HepG2 (cell line): ENCODE measurements at regions not wholly inside any gene's neighbourhood (a gene's known extent, or its start where the extent isn't known, plus 50 kb on each side); places are given as distances from the start of the nearest gene placed in this dataset.

ENCODE experiments used
- ARID3A ChIP-seq: IDR thresholded peaks from 2 replicates; pipeline ENCODE4 v1.6.1; 2012; ENCODE audit warnings: low read depth, low read length, improper control_type of control experiment
- ATRX ChIP-seq: sonication (generic); formaldehyde crosslinking; IDR thresholded peaks from 2 replicates; pipeline ENCODE4 v1.4.0; 2020; ENCODE audit warnings: missing genetic modification reagents, borderline replicate concordance
- CEBPG ChIP-seq: IDR thresholded peaks from 2 replicates; pipeline ENCODE4 v1.6.1; 2016
- CHD2 ChIP-seq: IDR thresholded peaks from 2 replicates; pipeline ENCODE4 v1.6.1; 2011; ENCODE audit warnings: low read depth, low read length, improper control_type of control experiment
- ELF1 ChIP-seq: sonication (generic); formaldehyde crosslinking; IDR thresholded peaks from 2 replicates; pipeline ENCODE4 v1.4.0; 2020; ENCODE audit warnings: missing genetic modification reagents
- ETS1 ChIP-seq: sonication (generic); formaldehyde crosslinking; IDR thresholded peaks from 2 replicates; pipeline ENCODE4 v1.4.0; 2020; ENCODE audit warnings: missing genetic modification reagents
- GPBP1L1 ChIP-seq: sonication (generic); formaldehyde crosslinking; IDR thresholded peaks from 2 replicates; pipeline ENCODE4 v1.5.0; 2020; ENCODE audit warnings: mild to moderate bottlenecking, missing genetic modification reagents
- HOXA7 ChIP-seq: sonication (generic); formaldehyde crosslinking; IDR thresholded peaks from 2 replicates; pipeline ENCODE4 v1.8.1; 2022; ENCODE audit warnings: mild to moderate bottlenecking, missing genetic modification reagents, moderate library complexity
- KDM5B ChIP-seq: sonication (generic); formaldehyde crosslinking; IDR thresholded peaks from 2 replicates; pipeline ENCODE4 v1.4.0; 2020; ENCODE audit warnings: missing genetic modification reagents, mild to moderate bottlenecking, borderline replicate concordance
- KLF16 ChIP-seq, 2 experiments: sonication (generic) in 1 of 2; formaldehyde crosslinking in 1 of 2; IDR thresholded peaks; 2 replicates each; pipeline versions ENCODE4 v1.6.1 to v1.8.0; 2016 to 2023; ENCODE audit warnings: missing genetic modification reagents in 2 of 2, missing compliant biosample characterization in 1 of 2
- MBD4 ChIP-seq: IDR thresholded peaks from 2 replicates; pipeline ENCODE4 v1.6.1; 2012; ENCODE audit warnings: low read length, inconsistent platforms, borderline replicate concordance
- MED13 ChIP-seq: sonication (generic); formaldehyde crosslinking; IDR thresholded peaks from 2 replicates; pipeline ENCODE4 v1.5.0; 2020; ENCODE audit warnings: missing genetic modification reagents
- MIXL1 ChIP-seq: IDR thresholded peaks from 2 replicates; pipeline ENCODE4 v1.6.1; 2016
- MXI1 ChIP-seq: IDR thresholded peaks from 3 replicates; pipeline ENCODE4 v1.6.1; 2012; ENCODE audit warnings: low read depth, low read length, inconsistent platforms, borderline replicate concordance
- TFAP4 ChIP-seq: sonication (generic); IDR thresholded peaks from 2 replicates; pipeline ENCODE4 v1.6.1; 2016; ENCODE audit warnings: low read depth, borderline replicate concordance
- YEATS4 ChIP-seq: sonication (generic); formaldehyde crosslinking; IDR thresholded peaks from 2 replicates; pipeline ENCODE4 v1.4.0; 2020; ENCODE audit warnings: missing genetic modification reagents, borderline replicate concordance
- ZNF142 ChIP-seq: sonication (generic); formaldehyde crosslinking; IDR thresholded peaks from 2 replicates; pipeline ENCODE4 v1.4.0; 2020; ENCODE audit warnings: missing genetic modification reagents
- ZNF33A ChIP-seq: sonication (generic); formaldehyde crosslinking; IDR thresholded peaks from 2 replicates; pipeline ENCODE4 v1.5.1; 2020; ENCODE audit warnings: missing genetic modification reagents, mild to moderate bottlenecking, moderate library complexity, borderline replicate concordance
- ZNF34 ChIP-seq: sonication (generic); formaldehyde crosslinking; IDR thresholded peaks from 2 replicates; pipeline ENCODE4 v1.4.0; 2020; ENCODE audit warnings: mild to moderate bottlenecking, missing genetic modification reagents, borderline replicate concordance
- ZNF383 ChIP-seq: sonication (generic); formaldehyde crosslinking; IDR thresholded peaks from 2 replicates; pipeline ENCODE4 v1.4.0; 2020; ENCODE audit warnings: missing genetic modification reagents, mild to moderate bottlenecking, borderline replicate concordance
- ZNF564 ChIP-seq: sonication (generic); formaldehyde crosslinking; IDR thresholded peaks from 2 replicates; pipeline ENCODE4 v1.8.1; 2023; ENCODE audit warnings: mild to moderate bottlenecking, missing genetic modification reagents
- ZNF644 ChIP-seq: IDR thresholded peaks from 2 replicates; pipeline ENCODE4 v1.6.1; 2016; ENCODE audit warnings: low read depth

- TF ChIP-seq ZNF34 (CRISPR knock-in tag), result no peak
- no peak for TF ChIP-seq ATRX (CRISPR knock-in tag)
- no peak for TF ChIP-seq KDM5B (CRISPR knock-in tag)
- TF ChIP-seq HOXA7 (CRISPR knock-in tag), result no peak
- no peak for TF ChIP-seq YEATS4 (CRISPR knock-in tag)
- no peak for TF ChIP-seq MBD4
- no peak for TF ChIP-seq ZNF33A (CRISPR knock-in tag)
- no peak for TF ChIP-seq KLF16 (CRISPR knock-in tag; IDR thresholded peaks at IDR 0.05)
- TF ChIP-seq ZNF644, result no peak
- no peak for TF ChIP-seq ZNF142 (CRISPR knock-in tag)
- 0 out of 2 replicates have a peak, but pooled peaks have one; percentile 29 for TF ChIP-seq MIXL1 (CRISPR knock-in tag)
- no peak for TF ChIP-seq ZNF564 (CRISPR knock-in tag)
- peak; percentile 38; the same call in 1 of the 2 replicates for TF ChIP-seq ARID3A
- no peak for TF ChIP-seq GPBP1L1 (CRISPR knock-in tag)
- TF ChIP-seq MED13, result no peak
- no peak for TF ChIP-seq ETS1 (CRISPR knock-in tag)
- peak; percentile 56 for TF ChIP-seq CEBPG (CRISPR knock-in tag)
- no peak for TF ChIP-seq ELF1 (CRISPR knock-in tag)
- no peak for TF ChIP-seq CHD2
- no peak for TF ChIP-seq MXI1
- no peak for TF ChIP-seq TFAP4
- no peak for TF ChIP-seq ZNF383 (CRISPR knock-in tag)
Measured at GRCh38 chr10:33986515-33986914, 652.0 kb upstream of the NRP1 start (continued).
